ENCODE measurements at regions not wholly inside any gene's neighbourhood (a gene's known extent, or its start where the extent isn't known, plus 50 kb on each side); places are given as distances from the start of the nearest gene placed in this dataset.

- Histone ChIP-seq H2AFZ (ENCODE audit: low read length) (no peak overlapping the region), H3K23ac (ENCODE audit: insufficient read length) (no peak overlapping the region), H3K36me3 (ENCODE audit: control insufficient read depth in 2 of 4, insufficient read depth in 4 of 4, low read length in 3 of 4) (no peaks in the 10 kb centered on the region), H3K18ac (ENCODE audit: extremely low read depth, low read length) (no peak overlapping the region), H3K4me3 (ENCODE audit: extremely low read depth in 1 of 4, insufficient read depth in 2 of 4, low read depth in 3 of 4, low read length in 4 of 4) (no peak overlapping the region), H3K27ac (ENCODE audit: low read depth, low read length) (no peak overlapping the region), H2BK12ac (ENCODE audit: low read depth, low read length) (no peak overlapping the region), H2AK5ac (ENCODE audit: low read depth, low read length) (no peak overlapping the region), H2BK20ac (ENCODE audit: low read length) (no peak overlapping the region), H3K9ac (replicated peaks in 1 of 4; ENCODE audit: extremely low read depth in 1 of 4, low read depth in 3 of 4, low read length in 3 of 4) (no peak overlapping the region), H3K79me2 (ENCODE audit: control insufficient read depth in 1 of 2, insufficient read depth in 2 of 2, low read length in 2 of 2) (no peaks in the 10 kb centered on the region), H2BK5ac (ENCODE audit: low read depth, low read length) (no peak overlapping the region), H4K91ac (replicated peaks; ENCODE audit: insufficient read length, low read length) (no peak overlapping the region), H3K4me1 (replicated peaks in 1 of 4; ENCODE audit: control insufficient read depth in 3 of 4, insufficient read depth in 4 of 4, low read length in 3 of 4) (no peaks in the 10 kb centered on the region), H4K5ac (ENCODE audit: insufficient read length, low read depth, low read length) (no peak overlapping the region), H4K20me1 (replicated peaks in 1 of 2; ENCODE audit: control insufficient read depth in 1 of 2, insufficient read depth in 2 of 2, low read length in 2 of 2) (no peaks in the 10 kb centered on the region), H3K9me3 (ENCODE audit: insufficient read depth in 2 of 2, low read depth in 1 of 2, low read length in 1 of 2) (no peaks in the 10 kb centered on the region), H3K14ac (ENCODE audit: insufficient read length) (no peak overlapping the region), H2BK120ac (replicated peaks; ENCODE audit: low read depth, low read length) (no peak overlapping the region), H4K8ac (ENCODE audit: extremely low read depth, insufficient read depth, low read length) (no peak overlapping the region), H3K56ac (replicated peaks; ENCODE audit: insufficient read length, low read depth, low read length) (no peak overlapping the region), H2BK15ac (ENCODE audit: low read length) (no peak overlapping the region), H3K4me2 (ENCODE audit: insufficient read depth in 1 of 2, low read depth in 2 of 2, low read length in 2 of 2) (no peak overlapping the region), H3K4ac (replicated peaks; ENCODE audit: insufficient read length, low read depth, low read length) (no peak overlapping the region), H3K23me2 (ENCODE audit: low read depth, low read length) (no peaks in the 10 kb centered on the region), H3K79me1 (ENCODE audit: low read depth, low read length) (no peaks in the 10 kb centered on the region), H3K27me3 (replicated peaks in 1 of 4; ENCODE audit: control insufficient read depth in 3 of 4, extremely low read depth in 1 of 4, insufficient read depth in 3 of 4, low read length in 3 of 4) (no peaks in the 10 kb centered on the region)
- no peak for FAIRE-seq
- ChIA-PET POLR2A (ENCODE audit: partially characterized antibody) (no interaction called here), CTCF (ENCODE audit: partially characterized antibody) (no interaction called here)
- WGBS, 2 experiments (ENCODE audit: extremely low coverage in 1 of 2, insufficient coverage in 1 of 2, insufficient read length in 1 of 2, insufficient replicate concordance in 2 of 2, low coverage in 1 of 2, low lambda C conversion rate in 2 of 2, missing lambda C conversion rate in 1 of 2): 100% methylated on average over 1 of the region's 1 CpG; no CpG with 5 or more reads in 1 of the 2 experiments
- DNase-seq (ENCODE audit: low read depth in 1 of 2, low spot score in 2 of 2): no peak
- TF ChIP-seq MAFK (IDR thresholded peaks at IDR 0.05; ENCODE audit: low read depth, low read length) (no peak), SIX5 (IDR thresholded peaks at IDR 0.05; ENCODE audit: low read depth, low read length) (no peak), SIRT6 (IDR thresholded peaks at IDR 0.05; ENCODE audit: low read length) (no peak)
Observed at GRCh38 chr3:94210256-94210655, 147.4 kb downstream of the NSUN3 start.

Data from H1 (cell line).